Cardiac muscle cell (in vitro differentiated cells and primary cell): ENCODE measurements at regions not wholly inside any gene's neighbourhood (a gene's known extent, or its start where the extent isn't known, plus 50 kb on each side); places are given as distances from the start of the nearest gene placed in this dataset.

ENCODE experiments used
- DNase-seq, 2 donors: peaks; one replicate each; pipeline versions ENCODE4 v3.0.0 to v3.0.0-alpha.2; 2010 to 2017; ENCODE audit warnings: low read depth in 1 of 2, low spot score in 1 of 2
- H3K27ac ChIP-seq: fragments of 200-600 bp; sonication (generic); 2 replicates; pipeline ENCODE4 v1.5.1; 2016
- H3K27me3 ChIP-seq: fragments of 200-600 bp; sonication (generic); 2 replicates; pipeline ENCODE4 v1.6.0; 2016; ENCODE audit warnings: control low read depth
- H3K36me3 ChIP-seq: fragments of 200-600 bp; sonication (generic); 2 replicates; pipeline ENCODE4 v1.5.1; 2016; ENCODE audit warnings: control low read depth
- H3K4me1 ChIP-seq: fragments of 200-600 bp; sonication (generic); 2 replicates; pipeline ENCODE4 v1.8.1; 2017; ENCODE audit warnings: low read depth, mild to moderate bottlenecking, mixed run types
- H3K4me3 ChIP-seq: fragments of 200-600 bp; sonication (generic); 2 replicates; pipeline ENCODE4 v1.5.1; 2016; ENCODE audit warnings: mild to moderate bottlenecking
- H3K9me3 ChIP-seq: fragments of 200-600 bp; sonication (generic); 2 replicates; pipeline ENCODE4 v1.5.1; 2017; ENCODE audit warnings: low read depth, mild to moderate bottlenecking, control low read depth
- CTCF ChIP-seq: IDR thresholded peaks from 2 replicates; pipeline ENCODE4 v1.5.1; 2012; ENCODE audit warnings: low read depth, mild to moderate bottlenecking, low read length

DNA sequence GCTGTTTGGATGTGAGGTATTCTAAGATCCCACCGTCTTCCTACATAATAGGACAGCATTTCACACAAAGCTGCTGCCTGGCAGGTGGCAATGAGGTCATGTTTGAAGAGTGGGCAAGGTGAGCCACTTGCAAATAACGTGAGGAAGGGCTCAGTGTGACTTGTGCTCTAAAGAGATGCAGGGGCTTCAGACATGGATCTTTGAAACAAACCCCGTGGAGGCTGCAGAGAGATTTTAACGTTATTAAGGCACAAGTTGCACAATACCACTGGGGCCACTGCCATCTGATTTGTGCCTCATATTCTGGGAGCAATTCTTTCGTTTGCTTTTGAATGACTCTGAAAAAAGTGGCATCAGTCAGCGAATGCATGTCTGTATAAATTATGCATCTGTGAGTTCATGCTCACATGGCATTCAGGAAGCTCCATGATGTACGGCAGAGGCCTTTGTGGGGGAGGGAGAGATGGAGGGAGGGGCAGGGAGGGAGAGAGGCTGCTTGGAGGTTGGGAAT lies 362.0 kb downstream of the SOX11 start:
- H3K27me3 ChIP-seq: no peaks in the 10 kb centered on the region
- no peak overlapping the region for H3K4me3 ChIP-seq
- no peaks in the 10 kb centered on the region for H3K4me1 ChIP-seq
- no peak for DNase-seq
- H3K36me3 ChIP-seq: no peaks in the 10 kb centered on the region
- no peak overlapping the region for H3K27ac ChIP-seq
- no peak for TF ChIP-seq CTCF
- H3K9me3 ChIP-seq: no peaks in the 10 kb centered on the region

GRCh38 chr2:6060992-6061663 lies 368.9 kb downstream of the SOX11 start:
- Histone ChIP-seq H3K27me3 (no peaks in the 10 kb centered on the region), H3K36me3 (no peaks in the 10 kb centered on the region), H3K4me3 (no peak overlapping the region), H3K4me1 (no peaks in the 10 kb centered on the region), H3K9me3 (no peaks in the 10 kb centered on the region), H3K27ac (no peak overlapping the region)
- TF ChIP-seq CTCF: no peak
- no peak for DNase-seq

DNA sequence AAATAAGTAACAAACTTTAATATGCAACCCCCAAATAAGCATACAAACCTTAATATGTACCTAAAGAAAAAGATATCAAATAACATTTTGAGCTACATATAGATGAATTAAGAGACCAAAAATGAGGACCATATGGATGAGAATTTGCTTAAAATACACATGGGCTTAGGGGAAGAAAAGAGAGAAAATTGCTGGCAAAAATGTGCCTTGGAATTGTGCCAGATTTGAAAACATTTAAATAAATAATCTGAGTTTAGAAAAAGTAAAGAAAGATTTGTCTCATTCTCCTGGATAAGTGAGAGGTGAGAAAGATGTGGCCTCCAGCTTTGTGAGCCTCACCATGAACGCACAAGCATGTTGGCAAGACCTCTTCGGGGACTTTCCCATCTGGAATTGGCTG lies 372.6 kb downstream of the SOX11 start:
- Histone ChIP-seq H3K27me3 (no peaks in the 10 kb centered on the region), H3K4me3 (no peak overlapping the region), H3K4me1 (no peaks in the 10 kb centered on the region), H3K9me3 (no peaks in the 10 kb centered on the region), H3K27ac (no peak overlapping the region), H3K36me3 (no peaks in the 10 kb centered on the region)
- no peak for DNase-seq
- TF ChIP-seq CTCF: no peak

DNA sequence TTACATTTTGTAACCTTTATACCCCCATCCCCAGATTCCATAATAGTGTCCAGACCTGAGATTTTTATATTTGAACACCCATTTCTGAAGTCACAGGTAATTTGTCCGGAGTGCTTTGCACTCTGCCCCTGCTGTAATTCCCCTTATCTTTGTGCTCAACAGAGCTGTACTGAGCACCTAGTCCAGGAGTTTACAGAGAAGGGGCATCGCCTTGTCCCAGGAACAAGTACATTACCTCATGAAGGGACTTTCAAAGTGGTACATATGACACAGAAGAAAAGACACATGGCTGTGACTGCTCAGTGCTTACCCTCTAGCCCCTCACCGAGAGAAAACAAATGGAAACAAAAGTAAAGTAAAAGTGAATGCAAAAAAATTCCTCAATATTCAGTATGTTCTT lies 373.5 kb downstream of the SOX11 start:
- no peak for DNase-seq
- TF ChIP-seq CTCF: no peak

DNA sequence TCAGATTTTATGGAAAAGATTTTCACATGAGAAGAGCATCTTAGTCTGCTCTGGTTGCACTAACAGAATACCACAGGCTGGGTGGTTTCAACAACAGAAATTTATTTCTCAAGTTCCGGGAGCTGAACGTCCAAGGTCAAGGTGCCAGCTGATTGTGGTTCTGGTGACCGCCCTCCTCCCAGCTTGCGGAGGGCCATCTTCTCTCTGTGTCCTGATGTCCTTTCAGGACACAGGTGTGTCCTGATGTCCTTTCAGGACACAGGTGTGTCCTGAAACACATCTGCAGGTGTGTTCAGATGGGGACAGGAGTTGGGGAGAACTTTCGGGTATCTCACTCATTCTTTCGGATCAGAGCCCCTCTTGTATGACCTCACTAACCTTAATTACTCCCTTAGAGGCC lies 374.9 kb downstream of the SOX11 start:
- Histone ChIP-seq H3K27ac (no peak overlapping the region), H3K4me1 (no peaks in the 10 kb centered on the region), H3K27me3 (no peaks in the 10 kb centered on the region), H3K4me3 (no peak overlapping the region), H3K36me3 (no peaks in the 10 kb centered on the region), H3K9me3 (no peaks in the 10 kb centered on the region)
- TF ChIP-seq CTCF: no peak
- DNase-seq: no peak

More for the DNA sequence above, 373.5 kb downstream of the SOX11 start:
- Histone ChIP-seq H3K4me1 (no peaks in the 10 kb centered on the region), H3K9me3 (no peaks in the 10 kb centered on the region), H3K27me3 (no peaks in the 10 kb centered on the region), H3K27ac (no peak overlapping the region), H3K36me3 (no peaks in the 10 kb centered on the region), H3K4me3 (no peak overlapping the region)
